Adrenal gland (tissue), 5 donors: ENCODE measurements at regions not wholly inside any gene's neighbourhood (a gene's known extent, or its start where the extent isn't known, plus 50 kb on each side); places are given as distances from the start of the nearest gene placed in this dataset.

Source experiments
- POLR2A ChIP-seq, 2 donors: fragments of 450-650 bp; IDR thresholded peaks; one replicate each; pipeline ENCODE4 v1.6.1; 2017; ENCODE audit warnings: antibody characterized with exemption in 2 of 2, mild to moderate bottlenecking in 2 of 2, moderate library complexity in 1 of 2
- TF ChIP-seq, protein P1 (sequence below), 6 experiments: fragments of 450-650 bp in 4 of 6; fragments of 200-600 bp in 2 of 6; sonication (generic) in 1 of 6; IDR thresholded peaks; 1 replicate in 5 of 6; 2 replicates in 1 of 6; pipeline versions ENCODE4 v1.5.1 to v1.8.0; 2016 to 2021; ENCODE audit warnings: antibody characterized with exemption in 6 of 6, mild to moderate bottlenecking in 2 of 6, moderate library complexity in 1 of 6
- donor health status: DM: no; HTN: no; CAD: no.

DNA sequence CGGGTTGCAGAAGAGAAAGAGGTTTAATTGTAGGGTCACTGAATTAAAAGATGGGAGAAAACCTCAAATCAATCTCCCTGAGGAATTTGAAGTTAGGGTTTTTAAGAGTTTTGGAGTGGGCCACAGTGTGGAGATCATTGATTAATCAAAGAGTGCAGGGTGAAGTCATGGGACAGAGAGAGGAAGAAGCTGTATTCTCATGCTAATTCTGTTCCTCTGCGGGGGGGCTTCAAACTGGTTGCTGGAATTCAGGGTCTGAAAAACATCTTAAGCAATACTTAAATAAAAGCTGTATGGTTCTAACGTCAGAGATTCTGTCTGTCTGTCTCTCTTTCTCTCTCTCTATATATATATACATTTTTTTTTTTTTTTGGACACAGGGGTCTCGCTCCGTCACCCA lies 169.8 kb upstream of the SPATS2L start:
- TF ChIP-seq, protein P1, sequence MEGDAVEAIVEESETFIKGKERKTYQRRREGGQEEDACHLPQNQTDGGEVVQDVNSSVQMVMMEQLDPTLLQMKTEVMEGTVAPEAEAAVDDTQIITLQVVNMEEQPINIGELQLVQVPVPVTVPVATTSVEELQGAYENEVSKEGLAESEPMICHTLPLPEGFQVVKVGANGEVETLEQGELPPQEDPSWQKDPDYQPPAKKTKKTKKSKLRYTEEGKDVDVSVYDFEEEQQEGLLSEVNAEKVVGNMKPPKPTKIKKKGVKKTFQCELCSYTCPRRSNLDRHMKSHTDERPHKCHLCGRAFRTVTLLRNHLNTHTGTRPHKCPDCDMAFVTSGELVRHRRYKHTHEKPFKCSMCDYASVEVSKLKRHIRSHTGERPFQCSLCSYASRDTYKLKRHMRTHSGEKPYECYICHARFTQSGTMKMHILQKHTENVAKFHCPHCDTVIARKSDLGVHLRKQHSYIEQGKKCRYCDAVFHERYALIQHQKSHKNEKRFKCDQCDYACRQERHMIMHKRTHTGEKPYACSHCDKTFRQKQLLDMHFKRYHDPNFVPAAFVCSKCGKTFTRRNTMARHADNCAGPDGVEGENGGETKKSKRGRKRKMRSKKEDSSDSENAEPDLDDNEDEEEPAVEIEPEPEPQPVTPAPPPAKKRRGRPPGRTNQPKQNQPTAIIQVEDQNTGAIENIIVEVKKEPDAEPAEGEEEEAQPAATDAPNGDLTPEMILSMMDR (IDR thresholded peaks at IDR 0.05), result no peak
- TF ChIP-seq POLR2A (IDR thresholded peaks at IDR 0.05), result no peak
